Endothelial cell (in vitro differentiated cells): ENCODE measurements at regions not wholly inside any gene's neighbourhood (a gene's known extent, or its start where the extent isn't known, plus 50 kb on each side); places are given as distances from the start of the nearest gene placed in this dataset.

Source experiments
- DNase-seq: peaks from one replicate; pipeline ENCODE4 v3.0.0; 2021; ENCODE audit warnings: low spot score
- H3K27ac Mint-ChIP-seq: one replicate; pipeline ENCODE4 v1.8.0; 2021; ENCODE audit warnings: mixed read lengths, inconsistent platforms; ENCODE audit not compliant: unreplicated experiment
- H3K27me3 Mint-ChIP-seq: one replicate; pipeline ENCODE4 v1.8.0; 2021; ENCODE audit warnings: mild to moderate bottlenecking, moderate library complexity, mixed read lengths, inconsistent platforms; ENCODE audit not compliant: unreplicated experiment
- H3K36me3 Mint-ChIP-seq: one replicate; pipeline ENCODE4 v1.8.0; 2021; ENCODE audit warnings: mild to moderate bottlenecking, low read depth, mixed read lengths, inconsistent platforms; ENCODE audit not compliant: unreplicated experiment
- H3K4me1 Mint-ChIP-seq: one replicate; pipeline ENCODE4 v1.8.0; 2021; ENCODE audit warnings: mild to moderate bottlenecking, mixed read lengths, inconsistent platforms; ENCODE audit not compliant: unreplicated experiment
- H3K4me3 Mint-ChIP-seq: one replicate; pipeline ENCODE4 v1.8.0; 2021; ENCODE audit warnings: mild to moderate bottlenecking, mixed read lengths, inconsistent platforms; ENCODE audit not compliant: unreplicated experiment
- H3K9me3 Mint-ChIP-seq: one replicate; pipeline ENCODE4 v1.8.0; 2021; ENCODE audit warnings: mixed read lengths, inconsistent platforms; ENCODE audit not compliant: unreplicated experiment
- CTCF ChIP-seq: fragments of 200-600 bp; sonication (generic); IDR thresholded peaks from one replicate; pipeline ENCODE4 v1.5.0; 2021; ENCODE audit warnings: antibody characterized with exemption; ENCODE audit not compliant: unreplicated experiment

GRCh38 chr5:4212071-4212739 lies 616.6 kb downstream of the IRX1 start:
- Mint-ChIP-seq H3K27me3 (peaks cover 3% of the 10 kb centered on the region), H3K9me3 (no peaks in the 10 kb centered on the region), H3K36me3 (no peaks in the 10 kb centered on the region), H3K4me3 (no peak overlapping the region), H3K27ac (no peak overlapping the region), H3K4me1 (peaks cover 3% of the 10 kb centered on the region)
- TF ChIP-seq CTCF, result no peak
- DNase-seq, result no peak

GRCh38 chr5:4212981-4213819 lies 617.6 kb downstream of the IRX1 start:
- H3K27ac Mint-ChIP-seq, result no peak overlapping the region
- peaks cover 3% of the 10 kb centered on the region for H3K27me3 Mint-ChIP-seq
- no peak for TF ChIP-seq CTCF
- H3K9me3 Mint-ChIP-seq, result no peaks in the 10 kb centered on the region
- no peak for DNase-seq
- no peak overlapping the region for H3K4me3 Mint-ChIP-seq
- peaks cover 3% of the 10 kb centered on the region for H3K4me1 Mint-ChIP-seq
- no peaks in the 10 kb centered on the region for H3K36me3 Mint-ChIP-seq

- H3K4me1 Mint-ChIP-seq, result peaks cover 3% of the 10 kb centered on the region
These were observed 619.5 kb downstream of the IRX1 start for GRCh38 chr5:4215143-4215542.

GRCh38 chr5:4216142-4216541 lies 620.5 kb downstream of the IRX1 start:
- Mint-ChIP-seq H3K9me3 (no peaks in the 10 kb centered on the region), H3K4me3 (no peak overlapping the region), H3K27ac (no peak overlapping the region)

More at GRCh38 chr5:4215143-4215542, 619.5 kb downstream of the IRX1 start:
- DNase-seq, result no peak
- Mint-ChIP-seq H3K4me3 (no peak overlapping the region), H3K36me3 (no peaks in the 10 kb centered on the region), H3K27ac (no peak overlapping the region), H3K9me3 (no peaks in the 10 kb centered on the region), H3K27me3 (no peaks in the 10 kb centered on the region)
- TF ChIP-seq CTCF, result no peak

More at GRCh38 chr5:4216142-4216541, 620.5 kb downstream of the IRX1 start:
- no peaks in the 10 kb centered on the region for H3K36me3 Mint-ChIP-seq
- H3K27me3 Mint-ChIP-seq, result no peaks in the 10 kb centered on the region
- no peak for DNase-seq
- no peak for TF ChIP-seq CTCF
- peaks cover 3% of the 10 kb centered on the region for H3K4me1 Mint-ChIP-seq
